Mucosa of stomach (tissue), 1 donor: ENCODE measurements at regions not wholly inside any gene's neighbourhood (a gene's known extent, or its start where the extent isn't known, plus 50 kb on each side); places are given as distances from the start of the nearest gene placed in this dataset.

Experiments used
- H3K27me3 ChIP-seq: one replicate; pipeline ENCODE4 v1.7.0; 2013; ENCODE audit warnings: mild to moderate bottlenecking, low read length; ENCODE audit not compliant: control insufficient read depth, insufficient read depth
- H3K36me3 ChIP-seq: one replicate; pipeline ENCODE4 v1.7.0; 2013; ENCODE audit warnings: low read length; ENCODE audit not compliant: control insufficient read depth, insufficient read depth
- H3K4me1 ChIP-seq: one replicate; pipeline ENCODE4 v1.7.0; 2013; ENCODE audit warnings: mild to moderate bottlenecking, low read length; ENCODE audit not compliant: control insufficient read depth, insufficient read depth
- H3K4me3 ChIP-seq: one replicate; pipeline ENCODE4 v1.7.0; 2013; ENCODE audit warnings: low read length
- H3K9ac ChIP-seq: one replicate; pipeline ENCODE4 v1.7.0; 2013; ENCODE audit warnings: mild to moderate bottlenecking, low read length, moderate library complexity
- H3K9me3 ChIP-seq: one replicate; pipeline ENCODE4 v1.7.0; 2013; ENCODE audit warnings: mild to moderate bottlenecking, low read length, moderate library complexity; ENCODE audit not compliant: control insufficient read depth
- donor health status: Pancreatic carcinoma.

- H3K36me3 ChIP-seq, result no peaks in the 10 kb centered on the region
- no peak overlapping the region for H3K9ac ChIP-seq
- H3K4me1 ChIP-seq, result no peaks in the 10 kb centered on the region
- H3K27me3 ChIP-seq, result no peaks in the 10 kb centered on the region
- no peak overlapping the region for H3K4me3 ChIP-seq
- H3K9me3 ChIP-seq, result no peaks in the 10 kb centered on the region
Observed at GRCh38 chr20:4613184-4613583, 73.1 kb upstream of the PRNP start.

- no peak overlapping the region for H3K9ac ChIP-seq
Observed at GRCh38 chr20:4610871-4611270, 75.4 kb upstream of the PRNP start.

GRCh38 chr20:4609511-4609910 is 76.7 kb upstream of the PRNP start:
- Histone ChIP-seq H3K4me1 (no peaks in the 10 kb centered on the region), H3K4me3 (no peak overlapping the region), H3K27me3 (no peaks in the 10 kb centered on the region), H3K9ac (no peak overlapping the region), H3K9me3 (no peaks in the 10 kb centered on the region), H3K36me3 (no peaks in the 10 kb centered on the region)

More at GRCh38 chr20:4610871-4611270, 75.4 kb upstream of the PRNP start:
- Histone ChIP-seq H3K36me3 (no peaks in the 10 kb centered on the region), H3K27me3 (no peaks in the 10 kb centered on the region), H3K4me3 (no peak overlapping the region), H3K4me1 (no peaks in the 10 kb centered on the region), H3K9me3 (no peaks in the 10 kb centered on the region)

- H3K36me3 ChIP-seq, result no peaks in the 10 kb centered on the region
- H3K4me1 ChIP-seq, result no peaks in the 10 kb centered on the region
- no peak overlapping the region for H3K4me3 ChIP-seq
- no peaks in the 10 kb centered on the region for H3K9me3 ChIP-seq
- no peaks in the 10 kb centered on the region for H3K27me3 ChIP-seq
- no peak overlapping the region for H3K9ac ChIP-seq
Observed at GRCh38 chr20:4608861-4609260, 77.4 kb upstream of the PRNP start.

GRCh38 chr20:4607287-4607713 is 79.0 kb upstream of the PRNP start:
- Histone ChIP-seq H3K36me3 (no peaks in the 10 kb centered on the region), H3K27me3 (no peaks in the 10 kb centered on the region), H3K9ac (no peak overlapping the region), H3K4me1 (no peaks in the 10 kb centered on the region), H3K4me3 (no peak overlapping the region), H3K9me3 (no peaks in the 10 kb centered on the region)

GRCh38 chr20:4606051-4606450 is 80.2 kb upstream of the PRNP start:
- no peaks in the 10 kb centered on the region for H3K9me3 ChIP-seq
- no peak overlapping the region for H3K9ac ChIP-seq
- no peaks in the 10 kb centered on the region for H3K36me3 ChIP-seq
- no peaks in the 10 kb centered on the region for H3K4me1 ChIP-seq
- no peaks in the 10 kb centered on the region for H3K27me3 ChIP-seq
- no peak overlapping the region for H3K4me3 ChIP-seq

GRCh38 chr20:4605166-4605565 is 81.1 kb upstream of the PRNP start:
- Histone ChIP-seq H3K9ac (no peak overlapping the region), H3K4me1 (no peaks in the 10 kb centered on the region), H3K9me3 (no peaks in the 10 kb centered on the region), H3K4me3 (no peak overlapping the region), H3K27me3 (peaks cover 2% of the 10 kb centered on the region), H3K36me3 (no peaks in the 10 kb centered on the region)

- Histone ChIP-seq H3K9me3 (no peaks in the 10 kb centered on the region), H3K36me3 (no peaks in the 10 kb centered on the region), H3K4me3 (no peak overlapping the region), H3K27me3 (peaks cover 3% of the 10 kb centered on the region), H3K4me1 (no peaks in the 10 kb centered on the region), H3K9ac (no peak overlapping the region)
Observed at GRCh38 chr20:4604580-4604979, 81.7 kb upstream of the PRNP start.

- H3K9ac ChIP-seq, result no peak overlapping the region
- H3K4me3 ChIP-seq, result no peak overlapping the region
- H3K27me3 ChIP-seq, result peaks cover 3% of the 10 kb centered on the region
- H3K4me1 ChIP-seq, result no peaks in the 10 kb centered on the region
- H3K36me3 ChIP-seq, result no peaks in the 10 kb centered on the region
- H3K9me3 ChIP-seq, result no peaks in the 10 kb centered on the region
Observed at GRCh38 chr20:4603724-4604123, 82.5 kb upstream of the PRNP start.

GRCh38 chr20:4602297-4602631 is 84.0 kb upstream of the PRNP start:
- H3K36me3 ChIP-seq, result no peaks in the 10 kb centered on the region
- H3K9me3 ChIP-seq, result no peaks in the 10 kb centered on the region
- no peak overlapping the region for H3K4me3 ChIP-seq
- no peaks in the 10 kb centered on the region for H3K4me1 ChIP-seq
- H3K27me3 ChIP-seq, result peaks cover 3% of the 10 kb centered on the region
- H3K9ac ChIP-seq, result no peak overlapping the region

- Histone ChIP-seq H3K9me3 (no peaks in the 10 kb centered on the region), H3K4me1 (no peaks in the 10 kb centered on the region), H3K27me3 (peaks cover 3% of the 10 kb centered on the region), H3K4me3 (no peak overlapping the region), H3K36me3 (no peaks in the 10 kb centered on the region), H3K9ac (no peak overlapping the region)
Observed at GRCh38 chr20:4601630-4602296, 84.5 kb upstream of the PRNP start.

GRCh38 chr20:4600308-4601014 is 85.8 kb upstream of the PRNP start:
- Histone ChIP-seq H3K4me3 (no peak overlapping the region), H3K9ac (no peak overlapping the region), H3K4me1 (no peaks in the 10 kb centered on the region), H3K36me3 (no peaks in the 10 kb centered on the region), H3K9me3 (no peaks in the 10 kb centered on the region), H3K27me3 (peaks cover 3% of the 10 kb centered on the region)
